Activated CD4-positive, alpha-beta T cell treated with anti-CD3 and anti-CD28 coated beads for 48 hours (primary cell): ENCODE measurements at regions not wholly inside any gene's neighbourhood (a gene's known extent, or its start where the extent isn't known, plus 50 kb on each side); places are given as distances from the start of the nearest gene placed in this dataset.
"Not testable (repeated sequence)": the region's sequence is repeated elsewhere in the genome, so short reads cannot be mapped to it uniquely, and the experiment has no call there.

Experiments
- DNase-seq: peaks from one replicate; pipeline ENCODE4 v3.0.0-alpha.2; 2020

DNA sequence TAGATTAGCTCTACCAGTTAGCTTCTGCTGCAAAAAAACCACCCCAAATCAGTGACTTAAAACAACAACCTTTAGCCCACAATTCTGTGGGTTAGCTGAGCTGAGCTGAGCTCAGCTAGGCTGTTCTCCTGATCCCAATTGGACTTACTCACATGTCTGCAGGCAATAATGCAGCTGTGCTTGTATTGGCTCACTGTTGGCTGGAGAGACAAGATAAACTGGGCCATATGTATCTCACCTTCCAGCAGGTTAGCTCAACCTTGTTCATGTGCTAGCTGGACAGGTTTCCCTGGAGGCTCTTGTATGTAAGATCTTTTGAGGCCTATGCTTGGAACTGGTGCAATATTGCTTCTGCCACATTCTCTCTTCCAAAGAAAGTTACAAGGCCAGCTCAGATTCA, 261.5 kb upstream of the ADGRL3 start:
- no peak for DNase-seq

DNA sequence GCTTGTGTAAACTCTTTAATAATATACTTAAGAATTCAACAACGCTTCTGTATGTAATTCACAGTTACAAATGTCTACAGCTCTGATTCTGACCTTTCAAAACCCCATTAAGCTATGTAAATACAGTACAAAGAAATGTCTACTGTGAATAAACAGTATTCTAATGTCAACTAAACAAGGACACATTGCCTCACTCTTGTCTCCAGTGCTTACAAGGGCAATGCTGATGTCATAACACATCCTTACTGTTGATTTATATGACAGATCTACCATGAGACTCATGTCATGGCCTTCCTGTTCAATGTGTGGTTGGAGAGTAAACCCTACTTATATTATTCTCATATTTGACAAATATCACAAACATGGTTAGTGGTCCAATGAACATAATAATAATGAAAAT, 256.1 kb upstream of the ADGRL3 start:
- DNase-seq, result no peak

DNA sequence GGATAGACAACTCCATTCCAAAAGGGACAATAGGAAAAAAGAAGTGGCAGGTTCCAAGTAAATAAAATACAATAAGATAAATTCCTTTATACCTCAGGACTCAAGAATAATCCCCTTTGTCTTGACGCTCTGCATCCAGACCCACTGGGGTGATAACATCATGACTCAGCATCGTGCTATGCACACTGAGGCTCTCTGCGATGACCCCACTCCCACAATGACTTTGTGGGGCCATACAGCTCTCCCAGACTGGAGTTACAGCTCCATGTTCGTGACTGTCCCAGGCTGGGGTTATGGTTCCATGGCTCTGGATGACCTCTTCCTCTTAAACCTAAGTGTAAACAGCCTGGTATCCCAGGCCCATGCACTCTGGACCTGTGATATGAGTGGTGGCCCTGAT, 254.5 kb upstream of the ADGRL3 start:
- DNase-seq, result no peak

DNA sequence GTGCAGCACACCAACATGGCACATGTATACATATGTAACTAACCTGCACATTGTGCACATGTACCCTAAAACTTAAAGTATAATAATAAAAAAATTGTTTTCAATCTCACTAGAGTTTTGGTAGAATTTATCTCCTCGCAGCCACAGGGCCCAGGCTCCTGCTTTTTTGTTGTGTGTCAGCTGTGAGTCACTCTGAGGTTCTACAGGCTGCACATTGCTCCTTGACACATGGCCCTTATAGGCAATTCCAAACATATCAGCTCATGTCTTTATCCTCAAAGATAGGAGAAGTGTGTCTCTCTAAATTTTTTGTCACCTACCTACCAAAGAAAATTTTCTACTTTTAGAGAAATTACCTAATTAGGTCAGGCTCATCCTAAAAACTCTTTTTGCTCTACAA, 252.1 kb upstream of the ADGRL3 start:
- no peak for DNase-seq

DNA sequence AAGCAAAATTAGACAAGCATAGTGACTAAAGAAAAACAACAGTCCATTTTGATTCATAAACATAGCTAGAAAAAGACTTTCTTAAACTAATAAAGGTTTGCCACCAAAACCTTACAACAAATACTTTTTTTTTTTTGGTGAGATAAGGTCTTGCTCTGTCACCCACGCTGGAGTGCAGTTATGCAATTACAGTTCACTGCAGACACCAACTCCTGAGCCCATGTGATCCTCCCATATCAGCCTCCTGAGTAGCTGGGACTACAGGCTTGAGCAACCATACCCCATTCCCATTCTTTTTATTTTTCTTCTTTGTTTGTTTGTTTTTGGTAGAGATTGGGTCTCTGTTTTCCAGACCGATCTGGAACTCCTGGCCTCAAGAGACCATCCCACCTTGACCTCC, 247.2 kb upstream of the ADGRL3 start:
- no peak for DNase-seq

DNA sequence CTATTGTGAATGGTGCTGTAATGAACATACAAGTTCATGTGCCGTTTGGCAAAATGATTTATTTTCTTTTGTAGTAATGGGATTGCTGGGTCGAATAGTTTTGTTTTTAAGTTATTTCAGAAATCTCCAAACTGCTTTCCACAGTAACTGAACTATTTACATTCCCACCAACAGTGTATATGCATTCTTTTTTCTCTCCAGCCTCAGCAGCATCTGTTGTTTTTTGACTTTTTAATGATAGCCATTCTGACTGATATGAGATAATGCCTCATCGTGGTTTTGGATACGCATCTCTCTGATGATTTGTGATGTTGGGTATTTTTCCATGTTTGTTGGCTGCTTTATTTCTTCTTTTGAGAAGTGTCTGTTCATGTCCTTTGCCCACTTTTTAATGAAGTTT, 246.3 kb upstream of the ADGRL3 start:
- DNase-seq, result no peak

DNA sequence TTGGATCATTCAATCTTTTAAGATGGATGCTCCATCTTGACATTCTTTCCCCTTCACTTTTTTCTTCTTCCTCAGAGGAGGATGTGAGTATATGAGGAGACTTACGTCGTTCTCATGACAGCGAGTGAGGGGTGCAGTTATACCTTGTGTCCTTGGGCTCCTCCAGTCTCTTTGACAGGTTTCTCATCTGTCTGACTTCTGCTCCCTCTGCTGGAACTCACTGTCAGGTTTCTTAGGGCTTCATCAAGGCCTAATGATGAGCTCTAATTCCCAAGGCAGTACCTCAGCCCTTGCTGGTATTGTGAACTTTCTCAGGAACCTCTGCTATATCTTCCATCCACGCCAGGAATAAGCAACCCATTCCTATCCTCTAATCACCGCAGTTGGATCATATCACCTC, 237.8 kb upstream of the ADGRL3 start:
- no peak for DNase-seq

DNA sequence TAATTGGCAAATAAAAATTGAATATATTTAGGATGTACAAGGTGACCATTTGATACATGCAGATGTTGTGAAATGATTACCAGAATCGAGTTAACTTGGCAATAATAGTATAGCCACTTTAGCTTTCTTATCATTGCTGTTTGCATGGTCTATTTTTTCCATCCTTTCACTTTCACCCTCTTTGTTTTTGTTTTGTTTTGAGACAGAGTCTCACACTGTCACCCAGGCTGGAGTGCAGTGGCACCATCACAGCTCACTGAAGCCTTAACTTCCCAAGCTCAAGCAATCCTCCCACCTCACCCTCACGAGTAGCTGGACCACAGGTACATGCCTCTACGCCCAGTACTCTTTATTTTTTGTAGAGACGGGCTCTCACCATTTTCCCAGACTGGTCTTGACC, 218.6 kb upstream of the ADGRL3 start:
- DNase-seq, result no peak

DNA sequence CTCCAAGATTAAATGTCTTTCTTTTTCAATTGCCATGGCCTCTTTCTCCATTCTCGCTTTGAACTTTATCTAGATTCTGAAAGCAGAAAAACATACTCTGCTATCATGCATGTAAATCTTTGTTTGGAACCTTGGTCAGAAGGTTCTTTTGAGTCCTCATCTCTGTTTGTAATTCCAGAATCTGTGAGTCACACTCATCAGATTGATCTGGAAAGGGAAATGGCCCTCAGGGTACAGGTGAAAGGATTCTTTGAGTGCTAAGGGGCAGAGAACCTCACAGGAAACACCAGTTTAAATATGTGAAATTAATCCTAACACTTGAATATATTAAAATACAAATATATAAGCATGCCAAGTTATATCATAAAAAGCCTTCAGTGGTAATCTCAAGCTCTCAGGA, 211.0 kb upstream of the ADGRL3 start:
- no peak for DNase-seq

DNA sequence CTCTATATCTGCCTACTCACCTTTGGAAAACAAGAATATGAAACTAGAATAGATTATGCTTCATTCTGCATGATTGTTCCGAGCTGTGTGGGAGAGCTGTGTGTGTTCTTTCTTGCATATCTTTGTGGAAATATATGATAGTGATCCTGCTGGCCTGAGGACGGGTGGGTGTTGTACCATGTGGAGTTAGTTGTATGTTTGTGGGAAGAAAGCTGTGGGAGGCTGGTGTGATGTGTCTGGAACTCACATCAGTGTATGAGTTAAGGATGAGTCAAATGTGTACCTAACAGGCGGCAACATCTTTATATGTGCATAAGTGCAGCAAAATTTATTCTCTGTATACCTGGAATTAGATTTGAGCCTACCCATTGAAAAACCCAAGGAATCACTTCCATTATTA, 208.1 kb upstream of the ADGRL3 start:
- no peak for DNase-seq

DNA sequence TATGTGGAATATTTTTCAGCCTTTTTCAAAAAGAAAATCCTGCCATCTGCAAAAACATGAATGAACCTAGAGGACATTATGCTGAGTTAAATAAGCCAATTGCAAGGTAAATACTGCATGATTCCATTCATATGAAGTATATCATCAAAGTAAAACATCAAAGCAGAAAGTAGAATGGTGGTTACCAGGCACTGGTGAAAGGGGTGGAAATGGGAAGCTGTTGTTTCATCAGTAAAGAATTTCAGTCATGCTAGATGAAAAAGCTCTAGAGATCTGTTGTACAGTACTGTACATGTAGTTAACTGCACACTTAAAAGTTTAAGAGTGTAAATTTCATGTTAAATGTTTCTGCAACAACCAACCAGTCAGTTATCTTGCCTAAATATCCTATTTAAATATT, 196.8 kb upstream of the ADGRL3 start:
- DNase-seq, result no peak

DNA sequence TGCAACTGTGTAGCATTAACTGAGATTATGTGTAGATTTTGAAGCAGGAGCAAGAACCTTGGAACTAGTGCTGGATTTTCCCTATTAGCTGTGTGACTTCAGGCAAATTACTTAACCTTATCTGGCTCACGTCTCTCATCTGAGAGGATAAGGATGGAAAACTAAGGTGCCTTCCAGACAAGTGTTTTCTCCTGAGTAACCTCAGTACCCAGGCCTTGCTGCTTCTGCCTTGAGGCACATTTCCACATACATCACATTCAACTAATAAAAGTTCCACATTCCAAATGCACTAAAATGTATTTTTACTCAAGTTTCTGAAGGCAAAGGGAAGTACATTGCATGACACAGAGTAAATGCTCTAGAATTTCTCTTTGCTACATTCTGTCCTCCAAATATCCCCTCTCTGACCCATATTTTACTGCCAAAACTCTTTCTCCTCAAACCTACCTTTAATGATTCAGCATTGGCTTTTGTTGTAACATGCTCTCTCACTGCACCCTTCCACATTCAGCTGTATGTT, 195.4 kb upstream of the ADGRL3 start:
- DNase-seq, result no peak

DNA sequence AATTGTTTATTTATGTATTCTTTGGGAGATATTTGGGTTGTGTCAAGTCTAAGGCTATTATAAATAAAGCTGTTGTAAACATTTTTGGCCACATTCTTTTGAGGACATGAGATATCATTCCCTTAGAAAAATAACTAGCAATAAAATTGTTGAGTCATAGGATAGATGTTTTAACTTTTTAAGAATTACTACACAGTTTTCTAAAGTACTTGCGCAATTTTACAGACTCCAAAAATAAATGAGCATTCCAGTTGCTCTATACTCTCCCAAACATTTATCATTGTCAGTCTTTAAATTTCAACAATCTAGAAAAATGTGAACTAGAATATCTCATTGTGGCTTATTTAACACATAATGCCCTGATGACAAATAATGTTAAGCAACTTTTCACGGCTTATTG, 189.1 kb upstream of the ADGRL3 start:
- DNase-seq, result no peak

DNA sequence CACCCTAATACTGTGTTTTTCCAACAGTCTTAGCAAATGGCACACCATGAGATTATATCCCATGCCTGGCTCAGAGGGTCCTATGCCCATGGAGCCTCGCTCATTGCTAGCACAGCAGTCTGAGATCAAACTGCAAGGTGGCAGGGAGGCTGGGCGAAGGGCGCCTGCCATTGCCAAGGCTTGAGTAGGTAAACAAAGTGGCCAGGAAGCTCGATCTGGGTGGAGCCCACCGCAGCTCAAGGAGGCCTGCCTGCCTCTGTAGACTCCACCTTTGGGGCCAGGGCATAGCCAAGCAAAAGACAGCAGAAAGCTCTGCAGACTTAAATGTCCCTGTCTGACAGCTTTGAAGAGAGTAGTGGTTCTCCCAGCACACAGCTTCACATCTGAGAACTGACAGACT, 188.2 kb upstream of the ADGRL3 start:
- not testable (repeated sequence) for DNase-seq

DNA sequence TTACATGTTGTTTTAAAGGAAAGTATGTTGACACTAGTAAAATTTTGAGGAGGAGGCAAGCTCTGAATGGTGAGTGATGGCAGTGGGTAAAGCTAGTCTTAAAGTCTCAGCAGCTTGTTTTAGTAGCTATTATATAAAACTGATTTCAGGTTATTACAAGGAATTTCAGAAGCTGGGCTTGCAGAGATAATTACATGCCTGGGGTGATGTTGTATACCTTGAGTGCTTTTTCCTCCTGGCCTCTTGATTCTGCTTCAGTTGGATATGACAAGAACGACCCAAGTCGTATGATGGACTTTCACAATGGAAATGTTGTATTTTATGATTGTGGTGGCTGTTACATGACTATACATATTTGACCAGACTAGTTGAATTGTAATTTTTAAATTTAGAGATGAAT, 175.5 kb upstream of the ADGRL3 start:
- no peak for DNase-seq

DNA sequence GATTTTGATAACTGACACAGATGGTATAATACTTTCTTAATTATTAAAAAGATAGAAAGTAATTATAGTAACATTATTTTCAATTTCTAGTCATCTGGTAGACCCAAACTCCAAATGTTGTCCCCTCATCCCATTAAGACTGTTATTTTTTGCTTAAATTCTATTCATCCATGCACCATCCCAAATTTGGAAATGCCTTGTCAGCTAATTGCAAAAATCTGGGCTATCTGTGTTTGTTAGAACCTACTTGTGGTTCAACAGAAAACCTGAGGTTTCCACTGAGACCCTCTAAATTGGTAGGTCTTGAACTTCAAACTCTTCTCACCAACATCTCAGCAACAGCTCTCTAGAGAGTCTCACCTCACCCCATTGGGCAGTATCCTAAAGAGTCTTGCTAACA, 172.2 kb upstream of the ADGRL3 start:
- no peak for DNase-seq

DNA sequence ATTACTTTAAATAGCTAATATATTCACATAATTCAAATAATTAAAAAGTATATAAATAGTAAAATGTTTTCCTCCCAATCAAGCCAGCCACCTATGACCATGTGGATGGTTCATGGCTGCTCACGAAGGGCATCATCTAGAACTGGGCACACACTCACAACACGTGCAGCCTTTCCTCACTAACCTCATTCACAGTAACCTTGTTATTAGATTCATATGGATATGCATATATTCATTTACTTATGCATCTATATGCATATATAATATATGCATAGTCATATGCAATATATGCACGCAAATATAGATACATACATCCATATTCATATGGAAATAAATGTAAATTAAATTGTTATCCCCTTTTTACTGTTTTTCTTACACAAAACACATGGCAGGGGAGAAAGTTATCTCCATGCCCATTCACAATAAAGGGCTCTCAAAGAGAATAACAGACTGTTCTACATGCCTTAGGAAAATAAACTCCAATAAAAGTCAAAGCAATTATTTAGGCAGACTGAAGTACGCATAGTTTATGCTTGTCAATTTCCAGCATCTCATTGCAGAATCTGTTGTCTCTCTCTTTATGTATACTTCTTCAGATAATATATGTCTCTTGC, 163.9 kb upstream of the ADGRL3 start:
- DNase-seq, result no peak

DNA sequence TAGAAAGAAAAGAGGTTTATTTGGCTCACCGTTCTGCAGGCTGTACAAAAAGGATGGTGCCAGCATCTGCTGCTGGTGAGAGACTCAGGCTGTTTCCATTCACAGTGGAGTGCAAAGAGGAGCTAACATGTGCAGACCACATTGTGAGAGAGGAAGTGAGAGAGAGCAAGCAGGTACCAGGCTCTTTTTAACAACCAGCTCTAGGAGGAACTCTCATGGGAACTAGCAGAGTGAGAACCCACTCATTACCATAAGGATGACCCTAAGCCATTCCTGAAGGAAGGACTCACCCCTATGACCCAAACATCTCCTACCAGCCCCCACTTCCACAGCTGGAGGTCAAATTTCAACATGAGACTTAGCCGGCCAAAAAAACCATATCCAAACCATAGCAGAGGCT, 158.6 kb upstream of the ADGRL3 start:
- DNase-seq, result no peak

DNA sequence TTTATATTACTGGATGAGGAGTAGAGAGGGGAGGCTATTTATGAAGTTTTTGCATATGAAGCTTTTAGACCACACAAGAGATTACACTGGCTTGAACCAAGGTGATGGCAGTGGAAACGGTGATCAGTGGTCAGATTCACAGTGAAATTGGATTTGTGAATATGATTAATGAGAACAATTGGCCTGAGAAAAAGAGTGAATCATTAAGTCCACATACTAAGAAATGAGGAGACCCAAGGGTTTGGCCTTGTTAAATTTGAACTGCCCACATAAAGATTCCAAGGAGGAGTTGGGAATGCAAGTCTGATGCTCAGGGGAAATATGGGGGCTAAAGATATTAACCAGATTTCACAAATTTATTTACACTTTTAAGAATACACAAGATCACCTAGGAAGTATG, 155.3 kb upstream of the ADGRL3 start:
- no peak for DNase-seq

DNA sequence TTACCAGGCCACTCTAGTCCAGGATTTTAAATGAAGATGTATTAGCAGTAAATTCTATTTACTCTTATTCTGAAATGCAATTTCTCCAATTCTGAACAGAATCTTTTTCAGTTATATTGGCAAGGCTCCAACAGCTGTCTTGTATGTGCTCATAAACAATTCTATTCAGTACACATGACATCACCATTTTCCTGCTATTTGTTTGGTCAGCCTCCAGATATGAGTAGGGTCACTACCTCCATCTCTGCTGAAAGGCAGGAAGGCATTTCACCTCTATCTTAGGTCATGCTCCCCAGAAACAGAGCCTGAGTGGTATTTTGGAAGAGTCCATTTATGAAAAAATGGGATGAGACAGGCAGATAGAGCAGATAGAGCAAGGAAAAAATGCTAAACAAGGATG, 151.1 kb upstream of the ADGRL3 start:
- DNase-seq, result no peak

DNA sequence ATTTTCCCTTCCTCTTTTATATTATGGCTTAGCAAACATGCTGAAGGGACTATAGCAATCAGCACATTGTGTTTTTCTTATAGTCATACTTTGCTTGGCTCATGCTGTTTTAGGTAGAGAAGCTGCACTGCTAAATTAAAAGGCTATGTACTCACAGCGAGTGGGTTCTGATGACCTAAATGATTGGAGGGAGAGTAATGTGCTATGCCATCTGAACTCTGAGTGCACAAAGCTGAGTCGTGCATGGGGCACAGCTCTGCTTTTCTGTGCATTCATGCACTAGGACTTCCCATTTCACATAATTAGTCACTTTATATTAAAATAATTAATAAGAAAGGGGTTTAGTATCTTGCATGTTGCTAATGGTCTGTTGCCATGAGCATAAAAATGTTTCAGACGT, 132.7 kb upstream of the ADGRL3 start:
- no peak for DNase-seq

DNA sequence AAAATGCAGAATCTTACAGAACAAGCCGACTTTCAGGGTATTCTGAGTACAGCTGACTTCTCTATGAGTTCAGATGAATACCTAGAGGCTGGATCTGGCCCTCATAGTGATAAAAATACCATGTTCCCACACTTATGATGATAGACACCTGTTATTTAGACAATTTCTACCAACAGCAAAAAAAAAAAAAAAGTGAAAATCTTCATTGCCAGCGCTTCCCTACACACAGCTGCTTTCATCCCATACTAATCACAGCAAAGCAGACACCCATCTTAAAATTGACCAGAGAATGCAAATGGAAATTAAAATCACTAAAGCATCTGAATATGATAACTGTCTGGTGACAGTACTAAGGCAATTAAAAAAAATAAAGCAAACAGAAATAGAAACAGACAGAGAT, 132.1 kb upstream of the ADGRL3 start:
- no peak for DNase-seq

DNA sequence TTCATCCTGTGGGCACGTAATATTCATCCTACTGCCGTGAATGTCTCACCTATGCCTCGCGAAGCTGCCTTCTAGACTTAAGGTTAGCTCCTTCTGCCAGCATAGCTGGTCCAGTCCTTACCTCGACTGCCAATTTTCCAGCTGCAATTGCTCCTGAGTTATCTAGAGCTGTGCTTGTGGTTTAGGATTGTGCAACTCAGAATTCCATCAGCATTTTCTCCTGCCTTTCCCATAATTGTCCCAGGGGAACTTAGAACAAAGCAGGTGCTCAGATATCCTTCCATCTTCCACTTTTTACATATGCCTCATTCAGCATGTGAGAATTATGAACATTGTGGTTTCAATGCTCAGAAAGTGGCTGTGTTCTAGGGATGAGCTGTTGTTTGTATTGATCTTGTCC, 131.4 kb upstream of the ADGRL3 start:
- no peak for DNase-seq

DNA sequence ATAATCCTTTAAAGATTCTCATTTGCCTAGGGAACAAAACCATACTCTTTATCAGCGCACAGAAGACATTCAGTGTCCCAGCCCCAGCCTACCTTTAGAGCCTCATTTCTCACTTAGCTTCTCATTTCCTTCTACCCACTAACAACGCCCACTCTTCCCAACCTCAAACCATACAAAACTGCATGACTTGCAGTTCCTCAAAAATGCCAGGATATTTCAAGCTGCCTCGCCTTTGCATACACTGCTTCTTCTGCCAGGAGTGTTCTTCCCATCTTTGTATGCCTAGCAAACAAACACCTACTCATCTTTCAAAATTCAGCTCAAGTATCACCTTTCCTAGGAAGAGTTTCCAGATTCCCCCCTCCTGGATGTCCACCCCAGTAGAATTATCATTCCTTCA, 129.9 kb upstream of the ADGRL3 start:
- no peak for DNase-seq

DNA sequence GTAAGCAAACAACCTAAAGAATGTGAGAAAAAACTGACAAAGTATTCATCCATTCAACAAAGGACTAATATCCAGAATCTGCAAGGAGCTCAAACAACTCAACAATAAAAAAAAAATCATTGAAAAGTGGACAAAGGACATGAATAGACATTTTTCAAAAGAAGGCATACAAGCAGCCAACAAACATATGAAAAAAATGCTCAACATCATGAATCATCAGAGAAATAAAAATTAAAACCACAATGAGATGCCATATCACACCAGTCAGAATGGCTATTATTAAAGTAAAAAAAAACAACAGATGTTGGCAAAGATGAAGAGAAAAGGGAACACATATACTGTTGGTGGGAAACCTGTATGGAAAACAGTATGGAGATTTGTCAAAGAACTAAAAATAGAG, 120.7 kb upstream of the ADGRL3 start:
- DNase-seq, result no peak

DNA sequence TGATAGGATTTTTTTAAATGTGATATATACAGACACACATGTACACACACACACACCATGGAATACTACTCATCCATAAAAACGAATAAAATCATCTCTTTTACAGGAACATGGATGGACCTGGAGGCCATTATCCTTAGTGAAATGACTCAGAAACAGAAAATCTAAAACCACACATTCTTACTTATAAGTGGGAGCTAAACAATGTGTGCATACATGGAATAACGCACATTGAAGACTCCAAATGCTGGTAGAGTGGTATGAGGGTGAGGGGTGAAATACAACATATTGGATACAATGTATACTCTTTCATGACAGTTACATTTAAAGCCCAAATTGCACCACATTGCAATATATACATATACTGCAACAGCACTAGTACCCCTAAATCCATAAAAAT, 120.2 kb upstream of the ADGRL3 start:
- DNase-seq, result no peak
